K562 (cell line): ENCODE measurements at regions not wholly inside any gene's neighbourhood (a gene's known extent, or its start where the extent isn't known, plus 50 kb on each side); places are given as distances from the start of the nearest gene placed in this dataset.

Experiments used
- ATAC-seq: fragments of 200-7000 bp; cut with Tn5 transposase; 3 replicates; pipeline ENCODE4 v1.9.1; 2020; ENCODE audit warnings: moderate library complexity
- BruUV-seq: library from RNA; stranded (reverse); fragments of 400-500 nt; replicated peaks from 2 replicates; lab custom pipeline; 2021; lab: Mats Ljungman, UMichigan
- CTCF ChIA-PET: fragments of 300-600 bp; formaldehyde crosslinking; extraction: SDS; loops from one replicate; lab custom pipeline; 2021; ENCODE audit warnings: low intra/inter-chr PET ratio; lab: Yijun Ruan, JAX
- POLR2A ChIA-PET: fragments of 300-600, 350-650 bp; sonication (Branson Sonifier 250); formaldehyde crosslinking; extraction: SDS; loops from one replicate; lab custom pipeline; 2021; ENCODE audit warnings: antibody characterized with exemption, inconsistent platforms; lab: Yijun Ruan, JAX
- DNase-seq, 4 experiments: peaks; one replicate each; pipeline versions ENCODE4 v3.0.0 to v3.0.0-alpha.2; 2011 to 2018; ENCODE audit warnings: low spot score in 3 of 4, mixed read lengths in 3 of 4; ENCODE audit errors: extremely low read depth in 1 of 4
- FAIRE-seq: peaks from 2 replicates; lab custom pipeline; 2011; peaks lifted over from hg19 to GRCh38; lab: Jason Lieb, UNC
- H2AFZ ChIP-seq: 2 replicates; pipeline ENCODE4 v1.6.0; 2011; ENCODE audit warnings: low read depth, low read length, control low read depth, inconsistent platforms
- H3K27ac ChIP-seq: fragments of 200-600 bp; 3 replicates; pipeline ENCODE4 v1.8.0; 2011; ENCODE audit warnings: low read depth, mild to moderate bottlenecking, control low read depth, inconsistent platforms, low read length, moderate library complexity, mixed read lengths; ENCODE audit errors: extremely low read depth
- H3K27me3 ChIP-seq, 2 experiments: fragments of 300-600 bp in 1 of 2; 2 replicates in 1 of 2; 3 replicates in 1 of 2; pipeline versions ENCODE4 v1.6.0 to v1.8.0; 2011; ENCODE audit warnings: inconsistent platforms in 2 of 2, low read length in 2 of 2, mild to moderate bottlenecking in 1 of 2, mixed read lengths in 1 of 2, moderate library complexity in 1 of 2; ENCODE audit not compliant: control insufficient read depth in 2 of 2, insufficient read depth in 2 of 2
- H3K36me3 ChIP-seq: fragments of 300-600 bp; 3 replicates; pipeline ENCODE4 v1.8.0; 2011; ENCODE audit warnings: mild to moderate bottlenecking, low read length, inconsistent platforms; ENCODE audit not compliant: control insufficient read depth, insufficient read depth
- H3K4me1 ChIP-seq, 2 experiments: fragments of 200-600 bp in 1 of 2; replicated peaks in 1 of 2; 2 replicates in 1 of 2; 3 replicates in 1 of 2; pipeline versions ENCODE4 v1.5.1 to v1.8.0; 2011; ENCODE audit warnings: inconsistent platforms in 2 of 2, low read length in 2 of 2, mild to moderate bottlenecking in 1 of 2, mixed read lengths in 1 of 2, moderate library complexity in 1 of 2; ENCODE audit not compliant: control insufficient read depth in 2 of 2, insufficient read depth in 2 of 2
- H3K4me2 ChIP-seq: 2 replicates; pipeline ENCODE4 v1.6.1; 2011; ENCODE audit warnings: low read length, control low read depth, inconsistent platforms, mixed read lengths; ENCODE audit not compliant: insufficient read depth
- H3K4me3 ChIP-seq: fragments of 200-600 bp; sonication (generic), shearing (Covaris generic); 2 replicates; pipeline ENCODE4 v1.5.1; 2016; ENCODE audit warnings: control low read depth, inconsistent platforms
- H3K79me2 ChIP-seq: fragments of 200-600 bp; 3 replicates; pipeline ENCODE4 v1.8.0; 2011; ENCODE audit warnings: low read length, inconsistent platforms; ENCODE audit not compliant: control insufficient read depth, insufficient read depth
- H3K9ac ChIP-seq, 2 experiments: 2 replicates each; pipeline versions ENCODE4 v1.6.0 to v1.6.1; 2011; ENCODE audit warnings: low read depth in 2 of 2, low read length in 2 of 2, control low read depth in 1 of 2, inconsistent platforms in 1 of 2, mild to moderate bottlenecking in 1 of 2, mixed read lengths in 1 of 2; ENCODE audit not compliant: insufficient read depth in 1 of 2
- H3K9me1 ChIP-seq: one replicate; pipeline ENCODE4 v1.6.0; 2011; ENCODE audit warnings: inconsistent platforms, mild to moderate bottlenecking, low read length, moderate library complexity; ENCODE audit not compliant: control insufficient read depth, insufficient read depth
- H3K9me3 ChIP-seq: replicated peaks from 2 replicates; pipeline ENCODE4 v1.5.1; 2011; ENCODE audit warnings: low read depth, low read length, inconsistent platforms; ENCODE audit not compliant: control insufficient read depth, insufficient read depth
- H4K20me1 ChIP-seq: replicated peaks from 2 replicates; pipeline ENCODE4 v1.6.1; 2011; ENCODE audit warnings: low read length, inconsistent platforms, mixed read lengths; ENCODE audit not compliant: control insufficient read depth, insufficient read depth
- ADNP ChIP-seq: fragments of 200-800 bp; sonication (Bioruptor generic); IDR thresholded peaks from 2 replicates; pipeline ENCODE4 v1.6.1; 2016; ENCODE audit warnings: missing genetic modification characterization, missing compliant biosample characterization
- BCLAF1 ChIP-seq, 2 experiments: fragments of 450-650 bp in 1 of 2; IDR thresholded peaks; 2 replicates each; pipeline ENCODE4 v1.6.1; 2011 to 2017; ENCODE audit warnings: low read depth in 2 of 2, antibody characterized with exemption in 1 of 2, borderline replicate concordance in 1 of 2, low read length in 1 of 2, mild to moderate bottlenecking in 1 of 2, mixed read lengths in 1 of 2; ENCODE audit not compliant: control insufficient read depth in 1 of 2
- CBFB ChIP-seq: sonication (generic); formaldehyde crosslinking; IDR thresholded peaks from 2 replicates; pipeline ENCODE4 v1.4.0; 2020; ENCODE audit warnings: mild to moderate bottlenecking, missing genetic modification reagents
- COPS2 ChIP-seq: fragments of 450-650 bp; conservative IDR thresholded peaks from 2 replicates; pipeline ENCODE4 v1.6.1; 2016; ENCODE audit warnings: mild to moderate bottlenecking, moderate library complexity
- FOS ChIP-seq: IDR thresholded peaks from 3 replicates; pipeline ENCODE4 v1.6.1; 2011; ENCODE audit not compliant: insufficient read length; ENCODE audit errors: extremely low read depth
- KHSRP ChIP-seq: fragments of 450-650 bp; IDR thresholded peaks from 2 replicates; pipeline ENCODE4 v1.6.1; 2017
- PCBP2 ChIP-seq: fragments of 200-400 bp; formaldehyde crosslinking; IDR thresholded peaks from 2 replicates; pipeline ENCODE4 v1.6.1; 2018; ENCODE audit warnings: low read length, low read depth, mild to moderate bottlenecking, moderate library complexity; ENCODE audit not compliant: poor library complexity, severe bottlenecking
- REST ChIP-seq, 2 experiments: fragments of 450-650 bp; formaldehyde crosslinking in 1 of 2; IDR thresholded peaks; 2 replicates each; pipeline versions ENCODE4 v1.4.0 to v1.6.1; 2014 to 2020; ENCODE audit warnings: mild to moderate bottlenecking in 2 of 2, borderline replicate concordance in 1 of 2, low read depth in 1 of 2
- SAFB ChIP-seq: fragments of 200-400 bp; formaldehyde crosslinking; IDR thresholded peaks from 2 replicates; pipeline ENCODE4 v1.6.1; 2017; ENCODE audit warnings: low read depth, low read length, borderline replicate concordance
- SRF ChIP-seq, 2 experiments: fragments of 250-450, 450-650 bp in 1 of 2; sonication (Bioruptor Pico) in 1 of 2; sonication (generic) in 1 of 2; formaldehyde crosslinking; IDR thresholded peaks; 2 replicates each; pipeline versions ENCODE4 v1.5.0 to v1.5.1; 2020 to 2022; ENCODE audit warnings: mild to moderate bottlenecking in 1 of 2, missing genetic modification reagents in 1 of 2
- ZNF140 ChIP-seq: fragments of 250-450 bp; sonication (Bioruptor Pico); IDR thresholded peaks from 2 replicates; pipeline ENCODE4 v1.8.0; 2021; ENCODE audit warnings: moderate library complexity, mild to moderate bottlenecking, inconsistent platforms
- WGBS: fragments of 100-300 bp; shearing (Covaris generic); methylation state at CpG from one replicate; pipeline ENCODE4 v1.1.6; 2016; ENCODE audit warnings: low coverage, mixed read lengths; ENCODE audit not compliant: insufficient coverage; ENCODE audit errors: missing lambda C conversion rate; 5-methylcytosine and 5-hydroxymethylcytosine counted together
- in situ Hi-C: fragments of 300-500 bp; cut with MboI; formaldehyde crosslinking; loops from 4 replicates; pipeline ENCODE4 v1.15.0; 2018; ENCODE audit warnings: inconsistent platforms, mixed read lengths
- intact Hi-C: fragments of 100-400 bp; cut with micrococcal nuclease; formaldehyde crosslinking; loops from 2 replicates; pipeline ENCODE4 v1.14.2; 2022

- in situ Hi-C loops (no loop called here), intact Hi-C loops (no loop called here)
- no peaks in the 10 kb centered on the region for H3K9me1 ChIP-seq
- no peak overlapping the region for H2AFZ ChIP-seq
- H3K27ac ChIP-seq, result no peak overlapping the region
- WGBS, result 10% methylated on average over 2 of the region's 2 CpGs
- H3K36me3 ChIP-seq, result no peaks in the 10 kb centered on the region
- H3K4me3 ChIP-seq, result no peak overlapping the region
- no peak overlapping the region for H3K4me2 ChIP-seq
- no peaks in the 10 kb centered on the region for H4K20me1 ChIP-seq
- POLR2A ChIA-PET, result no interaction called here
- ATAC-seq (no peak), DNase-seq (no peak), FAIRE-seq (no peak)
- H3K4me1 ChIP-seq, result no peaks in the 10 kb centered on the region; a peak in 2 of 5 replicates
- no peak for TF ChIP-seq FOS
- TF ChIP-seq SRF (CRISPR knock-in tag; IDR thresholded peaks at IDR 0.05), result no peak
- no peak for TF ChIP-seq REST (IDR thresholded peaks at IDR 0.05; ENCODE audit: borderline replicate concordance)
- no peak for TF ChIP-seq REST (CRISPR knock-in tag; IDR thresholded peaks at IDR 0.05; ENCODE audit: low read depth)
- TF ChIP-seq CBFB (CRISPR knock-in tag), result no peak
- TF ChIP-seq ADNP (tag), result no peak
- TF ChIP-seq PCBP2, result no peak
- TF ChIP-seq BCLAF1 (IDR thresholded peaks at IDR 0.05; ENCODE audit: borderline replicate concordance in 1 of 2, control insufficient read depth in 1 of 2, low read depth in 2 of 2, low read length in 1 of 2), result no peak
- no peak for TF ChIP-seq ZNF140 (CRISPR knock-in tag)
- no peak for TF ChIP-seq KHSRP
- TF ChIP-seq COPS2, result no peak
- no peak for TF ChIP-seq SAFB
- CTCF ChIA-PET, result no interaction called here
- no peaks in the 10 kb centered on the region for H3K79me2 ChIP-seq
- H3K9ac ChIP-seq, result no peak overlapping the region
- BruUV-seq, result no TSS peak
- H3K9me3 ChIP-seq, result no peaks in the 10 kb centered on the region
- H3K27me3 ChIP-seq, result no peaks in the 10 kb centered on the region
Observed at GRCh38 chrX:43500996-43501694, 155.0 kb upstream of the MAOA start.
